PC-9 (cell line): ENCODE measurements at regions not wholly inside any gene's neighbourhood (a gene's known extent, or its start where the extent isn't known, plus 50 kb on each side); places are given as distances from the start of the nearest gene placed in this dataset.

Experiments used
- BruUV-seq: library from RNA; stranded (reverse); fragments of 400-500 nt; replicated peaks from 2 replicates; lab custom pipeline; 2021; lab: Mats Ljungman, UMichigan
- CTCF ChIA-PET: fragments of 300-600 bp; sonication (Branson Sonifier 250); formaldehyde crosslinking; loops from one replicate; lab custom pipeline; 2022; ENCODE audit warnings: antibody characterized with exemption; lab: Charles Lee
- POLR2A ChIA-PET: fragments of 300-600 bp; sonication (Branson Sonifier 250); formaldehyde crosslinking; loops from one replicate; lab custom pipeline; 2022; ENCODE audit warnings: antibody characterized with exemption; ENCODE audit not compliant: unreplicated experiment; lab: Charles Lee
- DNase-seq, 2 experiments: peaks; one replicate each; pipeline versions ENCODE4 v3.0.0 to v3.0.0-alpha.2; 2015 to 2022; ENCODE audit warnings: mixed read lengths in 1 of 2
- H2AFZ ChIP-seq: fragments of 200-600 bp; sonication (generic); 2 replicates; pipeline ENCODE4 v1.8.1; 2017; ENCODE audit warnings: antibody characterized with exemption
- H3F3A ChIP-seq: fragments of 200-600 bp; sonication (generic); 2 replicates; pipeline ENCODE4 v1.8.1; 2017; ENCODE audit warnings: antibody characterized with exemption, mild to moderate bottlenecking, low read depth; ENCODE audit not compliant: insufficient read depth
- H3K27ac ChIP-seq: fragments of 200-600 bp; sonication (generic); 2 replicates; pipeline ENCODE4 v1.6.1; 2016; ENCODE audit warnings: mixed run types
- H3K27me3 ChIP-seq: fragments of 200-600 bp; sonication (generic); 2 replicates; pipeline ENCODE4 v1.6.1; 2016; ENCODE audit warnings: low read depth, mixed run types; ENCODE audit not compliant: insufficient read depth
- H3K36me3 ChIP-seq: fragments of 200-600 bp; sonication (generic); 2 replicates; pipeline ENCODE4 v1.6.1; 2016; ENCODE audit warnings: low read depth, mixed run types
- H3K4me1 ChIP-seq: fragments of 200-600 bp; sonication (generic); replicated peaks from 2 replicates; pipeline ENCODE4 v1.6.1; 2016; ENCODE audit warnings: mixed run types; ENCODE audit not compliant: insufficient read depth
- H3K4me2 ChIP-seq: fragments of 200-600 bp; sonication (generic); 2 replicates; pipeline ENCODE4 v1.6.1; 2017; ENCODE audit warnings: mixed run types
- H3K4me3 ChIP-seq: fragments of 200-600 bp; sonication (generic); 2 replicates; pipeline ENCODE4 v1.6.1; 2016; ENCODE audit warnings: mixed run types
- H3K79me2 ChIP-seq: fragments of 200-600 bp; sonication (generic); 2 replicates; pipeline ENCODE4 v1.6.1; 2017; ENCODE audit warnings: low read depth, mixed run types
- H3K9me2 ChIP-seq: fragments of 200-600 bp; sonication (generic); 2 replicates; pipeline ENCODE4 v1.8.1; 2017; ENCODE audit warnings: mild to moderate bottlenecking; ENCODE audit not compliant: insufficient read depth
- H3K9me3 ChIP-seq: fragments of 200-600 bp; sonication (generic); 2 replicates; pipeline ENCODE4 v1.8.1; 2016; ENCODE audit warnings: low read depth; ENCODE audit not compliant: insufficient read depth
- H4K20me1 ChIP-seq: fragments of 200-600 bp; sonication (generic); 2 replicates; pipeline ENCODE4 v1.8.1; 2017; ENCODE audit not compliant: insufficient read depth
- CTCF ChIP-seq: fragments of 200-600 bp; sonication (generic); conservative IDR thresholded peaks from 2 replicates; pipeline ENCODE4 v1.6.1; 2017; ENCODE audit warnings: mixed run types, antibody characterized with exemption, mild to moderate bottlenecking, moderate library complexity
- EZH2 ChIP-seq: fragments of 200-600 bp; sonication (generic); IDR thresholded peaks from 2 replicates; pipeline ENCODE4 v1.8.0; 2017; ENCODE audit warnings: antibody characterized with exemption, low read depth
- intact Hi-C: fragments of 100-400 bp; cut with micrococcal nuclease; formaldehyde crosslinking; loops from one replicate; pipeline ENCODE4 v1.10.0; 2022; ENCODE audit not compliant: unreplicated experiment

GRCh38 chr10:20726381-20726780 lies 170.7 kb downstream of the NEBL start:
- no peaks in the 10 kb centered on the region for H3K36me3 ChIP-seq
- no peak overlapping the region for H3K4me2 ChIP-seq
- no TSS peak for BruUV-seq
- no peaks in the 10 kb centered on the region for H4K20me1 ChIP-seq
- H3F3A ChIP-seq, result no peaks in the 10 kb centered on the region
- no peak overlapping the region for H3K27ac ChIP-seq
- ChIA-PET CTCF (no interaction called here), POLR2A (no interaction called here)
- no peaks in the 10 kb centered on the region for H3K4me1 ChIP-seq
- H3K9me3 ChIP-seq, result 0 out of 2 replicates have a peak, but pooled peaks cover 2% of the 10 kb centered on the region
- no peaks in the 10 kb centered on the region for H3K27me3 ChIP-seq
- TF ChIP-seq EZH2 (no peak), CTCF (no peak)
- H3K4me3 ChIP-seq, result no peak overlapping the region
- intact Hi-C loops, result no loop called here
- no peaks in the 10 kb centered on the region for H3K9me2 ChIP-seq
- H2AFZ ChIP-seq, result no peak overlapping the region
- no peaks in the 10 kb centered on the region for H3K79me2 ChIP-seq
- DNase-seq, result no peak

- H4K20me1 ChIP-seq, result no peaks in the 10 kb centered on the region
- no peak overlapping the region for H3K4me3 ChIP-seq
- no peaks in the 10 kb centered on the region for H3F3A ChIP-seq
- no peaks in the 10 kb centered on the region for H3K4me1 ChIP-seq
- H2AFZ ChIP-seq, result no peak overlapping the region
- POLR2A ChIA-PET, result no interaction called here
- no TSS peak for BruUV-seq
- H3K4me2 ChIP-seq, result no peak overlapping the region
- intact Hi-C loops, result no loop called here
- no peak for DNase-seq
- H3K36me3 ChIP-seq, result no peaks in the 10 kb centered on the region
- H3K9me3 ChIP-seq, result no peaks in the 10 kb centered on the region
- CTCF ChIA-PET, result no interaction called here
- no peak overlapping the region for H3K27ac ChIP-seq
- no peaks in the 10 kb centered on the region for H3K79me2 ChIP-seq
- no peaks in the 10 kb centered on the region for H3K9me2 ChIP-seq
- no peak for TF ChIP-seq EZH2
- no peak for TF ChIP-seq CTCF
- H3K27me3 ChIP-seq, result no peaks in the 10 kb centered on the region
These were observed 182.1 kb downstream of the NEBL start for GRCh38 chr10:20714979-20715378.

GRCh38 chr10:20714518-20714917 lies 182.6 kb downstream of the NEBL start:
- H3K4me1 ChIP-seq, result no peaks in the 10 kb centered on the region
- no peaks in the 10 kb centered on the region for H3K27me3 ChIP-seq
- no peaks in the 10 kb centered on the region for H3K9me3 ChIP-seq
- H3K36me3 ChIP-seq, result no peaks in the 10 kb centered on the region
- H3K4me3 ChIP-seq, result no peak overlapping the region
- no peak for DNase-seq
- TF ChIP-seq CTCF (no peak), EZH2 (no peak)
- no peaks in the 10 kb centered on the region for H4K20me1 ChIP-seq
- CTCF ChIA-PET, result no interaction called here
- H3K4me2 ChIP-seq, result no peak overlapping the region
- intact Hi-C loops, result no loop called here
- POLR2A ChIA-PET, result no interaction called here
- H3K9me2 ChIP-seq, result no peaks in the 10 kb centered on the region
- no peak overlapping the region for H2AFZ ChIP-seq
- no peaks in the 10 kb centered on the region for H3K79me2 ChIP-seq
- H3K27ac ChIP-seq, result no peak overlapping the region
- H3F3A ChIP-seq, result no peaks in the 10 kb centered on the region
- no TSS peak for BruUV-seq
